IMR-90 (cell line): ENCODE measurements at regions not wholly inside any gene's neighbourhood (a gene's known extent, or its start where the extent isn't known, plus 50 kb on each side); places are given as distances from the start of the nearest gene placed in this dataset.

ENCODE experiments used
- ATAC-seq: fragments of 200-7000 bp; cut with Tn5 transposase; 2 replicates; pipeline ENCODE4 v1.9.1; 2020; ENCODE audit warnings: low read depth, mild to moderate bottlenecking, moderate library complexity
- BruUV-seq: library from RNA; stranded (reverse); fragments of 400-500 nt; replicated peaks from 2 replicates; lab custom pipeline; 2021; lab: Mats Ljungman, UMichigan
- CTCF ChIA-PET: fragments of 300-600 bp; formaldehyde crosslinking; extraction: SDS; loops from one replicate; lab custom pipeline; 2021; ENCODE audit warnings: antibody characterized with exemption; lab: Yijun Ruan, JAX
- POLR2A ChIA-PET: fragments of 300-600 bp; sonication (Branson Sonifier 250); formaldehyde crosslinking; loops from one replicate; lab custom pipeline; 2022; ENCODE audit warnings: antibody characterized with exemption; ENCODE audit not compliant: unreplicated experiment; lab: Charles Lee
- DNase-seq: peaks from one replicate; pipeline ENCODE4 v3.0.0; 2013
- H2AFZ ChIP-seq: replicated peaks from 2 replicates; pipeline ENCODE3; 2013; ENCODE audit warnings: low read length, mild to moderate bottlenecking; ENCODE audit not compliant: poor library complexity
- H2AK5ac ChIP-seq: 2 replicates; pipeline ENCODE4 v1.6.1; 2013; ENCODE audit warnings: low read depth, low read length, inconsistent platforms
- H2AK9ac ChIP-seq: replicated peaks from 2 replicates; pipeline ENCODE3; 2013; ENCODE audit warnings: mild to moderate bottlenecking, low read depth, low read length, moderate library complexity; ENCODE audit not compliant: poor library complexity
- H2BK120ac ChIP-seq: 2 replicates; pipeline ENCODE4 v1.6.1; 2013; ENCODE audit warnings: low read depth, low read length, inconsistent platforms
- H2BK15ac ChIP-seq: 3 replicates; pipeline ENCODE4 v1.6.1; 2013; ENCODE audit warnings: low read depth, low read length, inconsistent platforms
- H2BK20ac ChIP-seq: 2 replicates; pipeline ENCODE4 v1.6.1; 2013; ENCODE audit warnings: low read depth, mild to moderate bottlenecking, inconsistent platforms, low read length, moderate library complexity
- H2BK5ac ChIP-seq: 2 replicates; pipeline ENCODE4 v1.6.1; 2013; ENCODE audit warnings: mild to moderate bottlenecking, low read depth, low read length, inconsistent platforms; ENCODE audit not compliant: poor library complexity, severe bottlenecking
- H3K14ac ChIP-seq: replicated peaks from 2 replicates; pipeline ENCODE4 v1.6.1; 2013; ENCODE audit warnings: low read depth, low read length, inconsistent platforms
- H3K18ac ChIP-seq: 2 replicates; pipeline ENCODE4 v1.6.1; 2013; ENCODE audit warnings: low read depth, low read length, control low read depth
- H3K23ac ChIP-seq: 2 replicates; pipeline ENCODE4 v1.6.1; 2013; ENCODE audit warnings: low read depth, low read length, inconsistent platforms
- H3K27ac ChIP-seq: 2 replicates; pipeline ENCODE4 v1.5.1; 2013; ENCODE audit warnings: mild to moderate bottlenecking, control low read depth, low read length; ENCODE audit not compliant: insufficient read depth
- H3K27me3 ChIP-seq: 2 replicates; pipeline ENCODE4 v1.6.1; 2013; ENCODE audit warnings: low read length; ENCODE audit not compliant: control insufficient read depth, insufficient read depth
- H3K36me3 ChIP-seq: 2 replicates; pipeline ENCODE4 v1.6.1; 2013; ENCODE audit warnings: low read length, mixed read lengths; ENCODE audit not compliant: control insufficient read depth, insufficient read depth
- H3K4ac ChIP-seq: 2 replicates; pipeline ENCODE4 v1.6.1; 2013; ENCODE audit warnings: low read depth, low read length, inconsistent platforms
- H3K4me1 ChIP-seq: 2 replicates; pipeline ENCODE4 v1.6.1; 2013; ENCODE audit warnings: low read length, mixed read lengths; ENCODE audit not compliant: control insufficient read depth, insufficient read depth
- H3K4me2 ChIP-seq: 2 replicates; pipeline ENCODE4 v1.6.1; 2013; ENCODE audit warnings: low read depth, mild to moderate bottlenecking, control low read depth, low read length, moderate library complexity
- H3K4me3 ChIP-seq: 2 replicates; pipeline ENCODE4 v1.5.1; 2013; ENCODE audit warnings: low read depth, mild to moderate bottlenecking, control low read depth, low read length, moderate library complexity; ENCODE audit not compliant: insufficient read depth
- H3K56ac ChIP-seq: 2 replicates; pipeline ENCODE4 v1.6.1; 2013; ENCODE audit warnings: low read length, inconsistent platforms; ENCODE audit not compliant: insufficient read depth; ENCODE audit errors: extremely low read depth
- H3K79me1 ChIP-seq, 2 experiments: 2 replicates each; pipeline ENCODE4 v1.6.1; 2013; ENCODE audit warnings: low read length in 2 of 2, inconsistent platforms in 1 of 2, low read depth in 1 of 2
- H3K9ac ChIP-seq: 2 replicates; pipeline ENCODE4 v1.6.1; 2013; ENCODE audit warnings: low read depth, low read length, control low read depth
- H3K9me1 ChIP-seq: 2 replicates; pipeline ENCODE4 v1.6.1; 2013; ENCODE audit warnings: low read length, inconsistent platforms; ENCODE audit not compliant: insufficient read depth
- H3K9me3 ChIP-seq: 2 replicates; pipeline ENCODE4 v1.6.1; 2013; ENCODE audit warnings: low read length; ENCODE audit not compliant: control insufficient read depth, insufficient read depth
- H4K20me1 ChIP-seq: 2 replicates; pipeline ENCODE4 v1.6.1; 2013; ENCODE audit warnings: low read length, inconsistent platforms; ENCODE audit not compliant: insufficient read depth
- H4K5ac ChIP-seq: 2 replicates; pipeline ENCODE4 v1.6.1; 2013; ENCODE audit warnings: mild to moderate bottlenecking, low read depth, low read length, control low read depth
- H4K8ac ChIP-seq, 2 experiments: 2 replicates each; pipeline ENCODE4 v1.6.1; 2013; ENCODE audit warnings: low read depth in 2 of 2, low read length in 2 of 2, control low read depth in 1 of 2, inconsistent platforms in 1 of 2
- H4K91ac ChIP-seq: 2 replicates; pipeline ENCODE4 v1.6.1; 2013; ENCODE audit warnings: low read depth, low read length, inconsistent platforms; ENCODE audit not compliant: insufficient read depth
- BHLHE40 ChIP-seq: fragments of 150-350 bp; IDR thresholded peaks from 2 replicates; pipeline ENCODE4 v1.6.1; 2016; ENCODE audit warnings: mild to moderate bottlenecking, low read depth, low read length
- CEBPB ChIP-seq: IDR thresholded peaks from 2 replicates; pipeline ENCODE4 v1.6.1; 2012; ENCODE audit warnings: low read depth, low read length, improper control_type of control experiment
- CHD1 ChIP-seq: IDR thresholded peaks from 2 replicates; pipeline ENCODE4 v1.6.1; 2012; ENCODE audit warnings: low read depth, low read length, improper control_type of control experiment
- FOS ChIP-seq: fragments of 150-350 bp; IDR thresholded peaks from 2 replicates; pipeline ENCODE4 v1.6.1; 2016; ENCODE audit warnings: low read depth, low read length
- MAZ ChIP-seq: IDR thresholded peaks from 2 replicates; pipeline ENCODE4 v1.6.1; 2012; ENCODE audit warnings: low read depth, mild to moderate bottlenecking, low read length, improper control_type of control experiment, moderate library complexity, borderline replicate concordance
- MXI1 ChIP-seq: IDR thresholded peaks from 2 replicates; pipeline ENCODE4 v1.6.1; 2012; ENCODE audit warnings: low read depth, mild to moderate bottlenecking, low read length, moderate library complexity, borderline replicate concordance
- RFX5 ChIP-seq: IDR thresholded peaks from 2 replicates; pipeline ENCODE4 v1.8.0; 2012; ENCODE audit warnings: low read depth, mild to moderate bottlenecking, low read length, moderate library complexity
- WGBS, 2 experiments: methylation state at CpG; one replicate each; pipeline versions ENCODE4 v1.1.5 to v1.1.7; 2013; ENCODE audit warnings: missing lambda C conversion rate in 2 of 2; ENCODE audit not compliant: insufficient read length in 1 of 2; ENCODE audit errors: extremely low coverage in 2 of 2; 5-methylcytosine and 5-hydroxymethylcytosine counted together
- dilution Hi-C: fragments of 300-500 bp; cut with HindIII; formaldehyde crosslinking; loops from one replicate; pipeline ENCODE4 v1.14.3; 2018; ENCODE audit warnings: low sequenced_read_pairs; ENCODE audit not compliant: unreplicated experiment
- in situ Hi-C: fragments of 300-500 bp; cut with MboI; formaldehyde crosslinking; loops from 3 replicates; pipeline ENCODE4 v1.14.3; 2019; ENCODE audit warnings: low sequenced_read_pairs, inconsistent platforms, mixed read lengths
- intact Hi-C: fragments of 100-400 bp; cut with micrococcal nuclease; formaldehyde crosslinking; loops from 2 replicates; pipeline ENCODE4 v1.10.0; 2022
- TF ChIP-seq, protein P1 (sequence below): fragments of 150-350 bp; IDR thresholded peaks from 2 replicates; pipeline ENCODE4 v1.6.1; 2017; ENCODE audit warnings: mild to moderate bottlenecking, antibody characterized with exemption, low read length, low read depth

- H2BK120ac ChIP-seq = no peak overlapping the region
- no TSS peak for BruUV-seq
- no peak overlapping the region for H2BK5ac ChIP-seq
- H3K36me3 ChIP-seq = no peaks in the 10 kb centered on the region
- no peaks in the 10 kb centered on the region for H3K4me1 ChIP-seq
- TF ChIP-seq BHLHE40 = no peak
- TF ChIP-seq, protein P1, sequence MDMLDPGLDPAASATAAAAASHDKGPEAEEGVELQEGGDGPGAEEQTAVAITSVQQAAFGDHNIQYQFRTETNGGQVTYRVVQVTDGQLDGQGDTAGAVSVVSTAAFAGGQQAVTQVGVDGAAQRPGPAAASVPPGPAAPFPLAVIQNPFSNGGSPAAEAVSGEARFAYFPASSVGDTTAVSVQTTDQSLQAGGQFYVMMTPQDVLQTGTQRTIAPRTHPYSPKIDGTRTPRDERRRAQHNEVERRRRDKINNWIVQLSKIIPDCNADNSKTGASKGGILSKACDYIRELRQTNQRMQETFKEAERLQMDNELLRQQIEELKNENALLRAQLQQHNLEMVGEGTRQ = no peak
- TF ChIP-seq MAZ = no peak
- TF ChIP-seq CEBPB = no peak
- no peak for TF ChIP-seq MXI1
- no peak for TF ChIP-seq FOS
- TF ChIP-seq CHD1 = no peak
- TF ChIP-seq RFX5 = no peak
- no peak overlapping the region for H2BK15ac ChIP-seq
- peaks cover 2% of the 10 kb centered on the region; the same call in 1 of the 2 replicates for H3K9me3 ChIP-seq
- no peak overlapping the region for H2AK9ac ChIP-seq
- H3K27me3 ChIP-seq = no peaks in the 10 kb centered on the region
- ChIA-PET POLR2A (no interaction called here), CTCF (no interaction called here)
- H3K9ac ChIP-seq = no peak overlapping the region
- H2AFZ ChIP-seq = no peak overlapping the region
- 90% methylated on average over 2 of the region's 6 CpGs; no CpG with 5 or more reads in 1 of the 2 experiments for WGBS, 2 experiments
- in situ Hi-C loops (no loop called here), dilution Hi-C loops (no loop called here), intact Hi-C loops (no loop called here)
- H3K14ac ChIP-seq = no peak overlapping the region
- no peak for ATAC-seq
- H3K56ac ChIP-seq = no peak overlapping the region
- H4K91ac ChIP-seq = no peak overlapping the region
- H2BK20ac ChIP-seq = no peak overlapping the region
- H3K79me1 ChIP-seq = no peaks in the 10 kb centered on the region
- H2AK5ac ChIP-seq = no peak overlapping the region
- H3K23ac ChIP-seq = no peak overlapping the region
- H3K4me3 ChIP-seq = no peak overlapping the region
- no peak for DNase-seq
- H3K4ac ChIP-seq = no peak overlapping the region
- no peaks in the 10 kb centered on the region for H4K20me1 ChIP-seq
- no peak overlapping the region for H3K4me2 ChIP-seq
- H4K8ac ChIP-seq = no peak overlapping the region
- no peak overlapping the region for H3K18ac ChIP-seq
- H3K9me1 ChIP-seq = no peaks in the 10 kb centered on the region
- no peak overlapping the region for H4K5ac ChIP-seq
- no peak overlapping the region for H3K27ac ChIP-seq
These were observed 158.1 kb upstream of the VCX3A start for GRCh38 chrX:6693051-6693450.
